ENCODE measurements at regions not wholly inside any gene's neighbourhood (a gene's known extent, or its start where the extent isn't known, plus 50 kb on each side); places are given as distances from the start of the nearest gene placed in this dataset.
"Not testable (repeated sequence)": the region's sequence is repeated elsewhere in the genome, so short reads cannot be mapped to it uniquely, and the experiment has no call there.

DNA sequence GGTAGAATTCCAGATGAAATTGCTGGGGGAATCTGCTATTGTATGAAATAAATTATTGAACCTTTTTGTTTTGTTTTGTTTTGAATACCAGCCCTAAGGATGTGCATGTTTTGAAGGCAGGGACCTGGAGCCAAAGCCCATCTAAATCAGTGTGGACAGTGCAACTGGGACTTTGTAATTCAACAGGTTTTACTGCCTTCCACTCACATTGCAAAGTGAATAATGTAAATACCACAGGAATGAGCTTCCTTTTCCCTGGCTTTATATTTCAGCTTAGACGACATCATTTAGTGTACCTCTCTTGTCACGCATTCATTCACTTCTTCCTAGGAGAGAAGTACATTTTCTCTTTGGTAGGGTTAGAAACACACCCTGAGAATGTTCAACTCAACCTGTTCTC is 795.0 kb downstream of the CENPC start:
- intact Hi-C loops (cut with DNase I; ENCODE audit: low total_unique reads) (no loop called here), in situ Hi-C loops (cut with MboI; ENCODE audit: low pct_ligation_motif_present in 1 of 4, low pct_unique_long_range_greater_than_20kb in 1 of 4, low sequenced_read_pairs in 3 of 4) (no loop called here)
- WGBS, 2 donors (ENCODE audit: low coverage in 1 of 2) = 26 to 32% methylated on average over 2 of the region's 2 CpGs
- H3K27me3 ChIP-seq = no peaks in the 10 kb centered on the region
- no peak overlapping the region for H3K27ac ChIP-seq
- no peak for DNase-seq
- TF ChIP-seq EP300 (IDR thresholded peaks at IDR 0.05; ENCODE audit: low read depth) = no peak
- TF ChIP-seq POLR2AphosphoS5 (IDR thresholded peaks at IDR 0.05) = no peak
- no peak for TF ChIP-seq POLR2A (IDR thresholded peaks at IDR 0.05)
- TF ChIP-seq, protein P1, sequence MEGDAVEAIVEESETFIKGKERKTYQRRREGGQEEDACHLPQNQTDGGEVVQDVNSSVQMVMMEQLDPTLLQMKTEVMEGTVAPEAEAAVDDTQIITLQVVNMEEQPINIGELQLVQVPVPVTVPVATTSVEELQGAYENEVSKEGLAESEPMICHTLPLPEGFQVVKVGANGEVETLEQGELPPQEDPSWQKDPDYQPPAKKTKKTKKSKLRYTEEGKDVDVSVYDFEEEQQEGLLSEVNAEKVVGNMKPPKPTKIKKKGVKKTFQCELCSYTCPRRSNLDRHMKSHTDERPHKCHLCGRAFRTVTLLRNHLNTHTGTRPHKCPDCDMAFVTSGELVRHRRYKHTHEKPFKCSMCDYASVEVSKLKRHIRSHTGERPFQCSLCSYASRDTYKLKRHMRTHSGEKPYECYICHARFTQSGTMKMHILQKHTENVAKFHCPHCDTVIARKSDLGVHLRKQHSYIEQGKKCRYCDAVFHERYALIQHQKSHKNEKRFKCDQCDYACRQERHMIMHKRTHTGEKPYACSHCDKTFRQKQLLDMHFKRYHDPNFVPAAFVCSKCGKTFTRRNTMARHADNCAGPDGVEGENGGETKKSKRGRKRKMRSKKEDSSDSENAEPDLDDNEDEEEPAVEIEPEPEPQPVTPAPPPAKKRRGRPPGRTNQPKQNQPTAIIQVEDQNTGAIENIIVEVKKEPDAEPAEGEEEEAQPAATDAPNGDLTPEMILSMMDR (IDR thresholded peaks at IDR 0.05) = no peak
- H3K36me3 ChIP-seq = no peaks in the 10 kb centered on the region
- H3K9me3 ChIP-seq = no peaks in the 10 kb centered on the region
- no peak overlapping the region for H3K4me3 ChIP-seq
- H3K4me1 ChIP-seq = no peaks in the 10 kb centered on the region

DNA sequence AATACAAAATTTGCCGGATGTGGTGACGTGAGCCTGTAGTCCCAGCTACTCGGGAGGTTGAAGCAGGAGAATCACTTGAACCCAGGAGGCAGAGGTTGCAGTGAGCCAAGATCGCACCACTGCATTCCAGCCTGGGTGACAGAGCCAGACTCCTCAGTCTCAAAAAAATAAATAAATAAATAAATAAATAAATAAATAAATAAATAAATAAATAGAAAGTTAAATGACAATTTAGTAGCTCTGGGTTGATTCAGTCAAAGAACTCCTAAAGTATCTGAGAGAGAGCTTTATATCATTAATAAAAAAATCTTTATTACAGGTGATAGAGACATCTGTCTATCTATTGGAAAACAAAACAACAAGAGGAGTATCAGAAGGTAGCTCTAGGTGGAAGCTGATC is 798.4 kb downstream of the CENPC start:
- H3K36me3 ChIP-seq; H3K27me3 ChIP-seq; in situ Hi-C loops (cut with MboI; ENCODE audit: low pct_ligation_motif_present in 1 of 4, low pct_unique_long_range_greater_than_20kb in 1 of 4, low sequenced_read_pairs in 3 of 4); intact Hi-C loops (cut with DNase I; ENCODE audit: low total_unique reads); H3K4me3 ChIP-seq; DNase-seq; H3K9me3 ChIP-seq; H3K27ac ChIP-seq; H3K4me1 ChIP-seq: not testable (repeated sequence)
- 90 to 91% methylated on average over 2 to 4 of the region's 4 CpGs for WGBS, 2 donors (ENCODE audit: low coverage in 1 of 2)

DNA sequence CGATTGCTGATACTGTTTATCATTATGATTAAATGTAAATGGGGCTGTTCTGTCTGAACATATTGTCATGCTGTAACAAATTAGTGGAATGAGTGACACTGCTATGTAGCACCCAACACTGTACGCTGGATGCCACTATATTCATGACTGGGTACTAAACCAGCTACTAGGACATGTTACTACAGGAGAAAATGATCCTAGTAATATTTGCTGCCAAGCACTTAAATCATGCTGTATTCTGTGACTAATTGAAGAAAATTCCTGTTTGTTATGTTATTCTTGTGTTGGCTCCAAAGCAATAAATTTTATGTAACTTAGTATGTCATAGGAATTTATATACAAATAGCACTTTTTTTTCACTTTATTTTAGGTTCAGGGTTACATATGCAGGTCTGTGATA is 804.2 kb downstream of the CENPC start:
- TF ChIP-seq POLR2A (IDR thresholded peaks at IDR 0.05) (no peak), POLR2AphosphoS5 (IDR thresholded peaks at IDR 0.05) (no peak), EP300 (IDR thresholded peaks at IDR 0.05; ENCODE audit: low read depth) (no peak)
- TF ChIP-seq, protein P1 (IDR thresholded peaks at IDR 0.05) = no peak
- Histone ChIP-seq H3K4me3 (no peak overlapping the region), H3K27me3 (no peaks in the 10 kb centered on the region), H3K4me1 (no peaks in the 10 kb centered on the region), H3K27ac (no peak overlapping the region), H3K36me3 (no peaks in the 10 kb centered on the region), H3K9me3 (no peaks in the 10 kb centered on the region)
- intact Hi-C loops (cut with DNase I; ENCODE audit: low total_unique reads) = no loop called here
- in situ Hi-C loops (cut with MboI; ENCODE audit: low pct_ligation_motif_present in 1 of 4, low pct_unique_long_range_greater_than_20kb in 1 of 4, low sequenced_read_pairs in 3 of 4) = no loop called here
- 56 to 83% methylated on average over 2 of the region's 2 CpGs for WGBS, 2 donors (ENCODE audit: low coverage in 1 of 2)
- DNase-seq = no peak

DNA sequence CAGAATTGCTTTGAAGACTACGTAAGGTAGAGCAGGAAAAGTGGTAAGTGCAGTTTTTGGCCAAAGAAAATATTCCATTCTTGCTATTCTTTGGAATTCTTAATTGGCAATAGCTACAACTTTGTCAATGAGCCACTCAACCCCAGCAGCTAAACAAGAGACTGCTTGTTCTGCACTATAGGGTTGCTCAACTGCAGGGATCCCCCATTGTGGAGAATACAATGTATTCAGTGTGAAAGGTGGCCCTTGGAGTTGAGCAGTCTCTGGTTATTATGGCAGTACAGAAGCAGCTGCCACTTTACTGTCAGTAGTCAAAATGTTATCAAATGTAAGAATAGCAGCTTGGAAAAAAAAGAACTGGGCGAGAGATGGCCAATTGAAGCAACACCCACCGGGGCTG is 808.7 kb downstream of the CENPC start:
- no peaks in the 10 kb centered on the region for H3K36me3 ChIP-seq
- no peaks in the 10 kb centered on the region for H3K4me1 ChIP-seq
- H3K27ac ChIP-seq = no peak overlapping the region
- DNase-seq = no peak
- H3K4me3 ChIP-seq = no peak overlapping the region
- whole genome bisulfite sequencing, 2 donors (ENCODE audit: low coverage in 1 of 2) = 76 to 100% methylated on average over 1 to 3 of the region's 3 CpGs
- intact Hi-C loops (cut with DNase I; ENCODE audit: low total_unique reads) = no loop called here
- in situ Hi-C loops (cut with MboI; ENCODE audit: low pct_ligation_motif_present in 1 of 4, low pct_unique_long_range_greater_than_20kb in 1 of 4, low sequenced_read_pairs in 3 of 4) = no loop called here
- H3K9me3 ChIP-seq = no peaks in the 10 kb centered on the region
- TF ChIP-seq EP300 (IDR thresholded peaks at IDR 0.05; ENCODE audit: low read depth) (no peak), POLR2A (IDR thresholded peaks at IDR 0.05) (no peak), POLR2AphosphoS5 (IDR thresholded peaks at IDR 0.05) (no peak)
- TF ChIP-seq, protein P1 (IDR thresholded peaks at IDR 0.05) = no peak
- H3K27me3 ChIP-seq = no peaks in the 10 kb centered on the region

DNA sequence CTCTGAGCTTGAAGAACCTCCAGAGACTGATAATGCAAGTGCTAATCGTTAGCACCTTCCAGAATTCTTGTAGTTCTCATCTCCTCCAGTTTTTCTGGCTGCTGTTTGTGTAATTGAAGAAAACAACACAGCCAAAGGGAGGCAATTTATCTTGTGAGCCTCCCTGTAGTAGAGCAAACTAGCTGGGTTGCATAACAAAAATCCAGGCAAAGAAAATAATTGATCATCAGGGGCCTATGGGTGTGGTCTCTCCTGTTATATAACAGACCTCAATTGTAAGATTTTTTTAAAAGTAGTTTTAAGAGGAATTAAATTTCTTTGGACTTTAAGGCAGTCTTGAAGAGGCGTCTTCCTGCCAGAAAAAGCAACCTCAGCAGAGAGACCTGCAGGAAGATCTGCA is 817.0 kb downstream of the CENPC start:
- TF ChIP-seq, protein P1 (IDR thresholded peaks at IDR 0.05) = no peak
- WGBS, 2 donors (ENCODE audit: low coverage in 1 of 2) = 57 to 61% methylated on average over 1 to 2 of the region's 2 CpGs
- DNase-seq = no peak
- Histone ChIP-seq H3K27me3 (no peaks in the 10 kb centered on the region), H3K9me3 (no peaks in the 10 kb centered on the region), H3K4me3 (no peak overlapping the region), H3K27ac (no peak overlapping the region), H3K4me1 (no peaks in the 10 kb centered on the region), H3K36me3 (no peaks in the 10 kb centered on the region)
- in situ Hi-C loops (cut with MboI; ENCODE audit: low pct_ligation_motif_present in 1 of 4, low pct_unique_long_range_greater_than_20kb in 1 of 4, low sequenced_read_pairs in 3 of 4) = no loop called here
- intact Hi-C loops (cut with DNase I; ENCODE audit: low total_unique reads) = no loop called here

DNA sequence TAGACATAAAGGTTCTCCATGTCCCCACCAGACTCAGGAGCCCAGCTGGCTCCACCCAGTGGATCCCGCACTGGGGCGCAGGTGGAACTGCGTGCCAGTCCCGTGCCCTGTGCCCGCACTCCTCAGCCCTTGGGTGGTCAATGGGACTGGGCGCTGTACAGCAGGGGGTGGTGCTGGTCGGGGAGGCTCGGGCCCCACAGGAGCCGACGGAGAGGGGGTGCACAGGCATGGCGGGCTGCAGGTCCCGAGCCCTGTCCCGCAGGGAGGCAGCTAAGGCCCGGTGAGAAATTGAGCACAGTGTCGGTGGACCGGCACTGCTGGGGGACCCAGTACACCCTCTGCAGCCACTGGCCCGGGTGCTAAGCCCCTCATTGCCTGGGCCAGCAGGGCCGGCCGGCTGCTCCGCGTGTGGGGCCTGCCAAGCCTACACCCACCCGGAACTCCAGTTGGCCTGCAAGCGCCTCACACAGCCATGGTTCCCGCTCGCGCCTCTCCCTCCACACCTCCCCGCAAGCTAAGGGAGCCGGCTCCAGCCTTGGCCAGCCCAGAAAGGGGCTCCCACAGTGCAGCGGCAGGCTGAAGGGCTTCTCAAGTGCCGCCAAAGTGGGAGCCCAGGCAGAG is 832.9 kb downstream of the CENPC start:
- H3K36me3 ChIP-seq; in situ Hi-C loops (cut with MboI; ENCODE audit: low pct_ligation_motif_present in 1 of 4, low pct_unique_long_range_greater_than_20kb in 1 of 4, low sequenced_read_pairs in 3 of 4); H3K4me3 ChIP-seq; intact Hi-C loops (cut with DNase I; ENCODE audit: low total_unique reads); H3K27me3 ChIP-seq; DNase-seq; H3K4me1 ChIP-seq; H3K9me3 ChIP-seq; H3K27ac ChIP-seq: not testable (repeated sequence)
- WGBS, 2 donors (ENCODE audit: low coverage in 1 of 2) = 82 to 93% methylated on average over 2 to 27 of the region's 30 CpGs
